Activated CD4-positive, alpha-beta T cell treated with anti-CD3 and anti-CD28 coated beads for 36 hours (primary cell): ENCODE measurements at regions not wholly inside any gene's neighbourhood (a gene's known extent, or its start where the extent isn't known, plus 50 kb on each side); places are given as distances from the start of the nearest gene placed in this dataset.
"Not testable (repeated sequence)": the region's sequence is repeated elsewhere in the genome, so short reads cannot be mapped to it uniquely, and the experiment has no call there.

Source experiments
- ATAC-seq: fragments of 200-7000 bp; cut with Tn5 transposase; one replicate; pipeline ENCODE4 v1.10.0; 2021; ENCODE audit warnings: mild to moderate bottlenecking, moderate library complexity
- CTCF ChIA-PET: fragments of 350-600 bp; sonication (Branson Sonifier 250); formaldehyde crosslinking; loops from one replicate; lab custom pipeline; 2021; ENCODE audit warnings: antibody characterized with exemption; lab: Charles Lee
- POLR2A ChIA-PET: fragments of 350-600 bp; sonication (Branson Sonifier 250); formaldehyde crosslinking; loops from one replicate; lab custom pipeline; 2021; ENCODE audit warnings: antibody characterized with exemption, inconsistent platforms; lab: Charles Lee
- DNase-seq: peaks from one replicate; pipeline ENCODE4 v3.0.0-alpha.2; 2020
- H3K27ac Mint-ChIP-seq: one replicate; pipeline ENCODE4 v1.8.0; 2021; ENCODE audit warnings: mixed read lengths
- H3K27me3 Mint-ChIP-seq: one replicate; pipeline ENCODE4 v1.8.0; 2021; ENCODE audit warnings: mixed read lengths
- H3K36me3 Mint-ChIP-seq: one replicate; pipeline ENCODE4 v1.8.0; 2021; ENCODE audit warnings: low read depth, mixed read lengths
- H3K4me1 Mint-ChIP-seq: one replicate; pipeline ENCODE4 v1.8.0; 2021; ENCODE audit warnings: mixed read lengths
- H3K4me3 Mint-ChIP-seq: one replicate; pipeline ENCODE4 v1.8.0; 2021; ENCODE audit warnings: mild to moderate bottlenecking, moderate library complexity, mixed read lengths
- H3K9me3 Mint-ChIP-seq: one replicate; pipeline ENCODE4 v1.8.0; 2021; ENCODE audit warnings: low read depth, mixed read lengths
- intact Hi-C, 2 experiments: fragments of 100-400 bp; cut with DNase I in 1 of 2; cut with micrococcal nuclease in 1 of 2; formaldehyde crosslinking; loops; one replicate each; pipeline versions ENCODE4 v1.14.2 to v1.15.1; 2022 to 2024; cut with DNase I, micrococcal nuclease

GRCh38 chr6:81381382-81381916 lies 371.0 kb downstream of the TENT5A start:
- CTCF ChIA-PET, result no interaction called here
- H3K27me3 Mint-ChIP-seq, result no peaks in the 10 kb centered on the region
- H3K27ac Mint-ChIP-seq, result no peak overlapping the region
- no peaks in the 10 kb centered on the region for H3K36me3 Mint-ChIP-seq
- DNase-seq (no peak), ATAC-seq (no peak)
- H3K4me1 Mint-ChIP-seq, result no peaks in the 10 kb centered on the region
- POLR2A ChIA-PET, result no interaction called here
- H3K9me3 Mint-ChIP-seq, result peaks cover 2% of the 10 kb centered on the region
- H3K4me3 Mint-ChIP-seq, result no peak overlapping the region
- intact Hi-C loops, result no loop called here

DNA sequence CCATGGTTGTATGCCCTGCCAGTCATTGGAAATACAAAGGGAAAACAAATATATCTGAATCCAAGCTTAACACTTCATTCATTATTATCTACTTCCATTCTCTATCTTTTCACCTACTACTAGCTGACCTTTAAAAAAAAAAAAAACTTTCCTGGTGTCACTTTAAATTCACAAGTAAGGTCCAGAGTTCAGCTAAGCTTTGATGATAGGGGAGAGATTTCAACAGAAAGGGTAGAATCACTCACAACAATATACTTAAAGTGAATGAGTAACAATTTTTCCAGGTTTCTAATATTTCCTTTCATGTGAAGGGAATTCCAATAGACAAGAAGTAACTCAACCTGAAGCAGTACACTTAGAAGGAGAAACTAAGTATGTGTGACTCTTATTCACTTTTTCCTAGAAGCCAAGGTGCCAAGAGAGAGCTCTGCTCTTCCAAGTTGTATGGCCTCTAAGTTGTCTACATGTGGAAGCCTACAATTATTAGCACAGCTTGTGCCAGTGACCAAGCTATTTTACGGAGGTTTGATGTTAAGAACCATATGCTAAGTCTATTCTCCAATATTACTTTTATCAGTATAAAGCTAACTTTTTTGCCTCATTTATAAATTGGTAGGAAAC lies 371.7 kb downstream of the TENT5A start:
- Mint-ChIP-seq H3K4me3 (no peak overlapping the region), H3K4me1 (no peaks in the 10 kb centered on the region), H3K9me3 (peaks cover 2% of the 10 kb centered on the region), H3K27ac (no peak overlapping the region), H3K36me3 (no peaks in the 10 kb centered on the region), H3K27me3 (no peaks in the 10 kb centered on the region)
- DNase-seq, result no peak
- intact Hi-C loops, result no loop called here
- no peak for ATAC-seq
- ChIA-PET POLR2A (no interaction called here), CTCF (no interaction called here)

DNA sequence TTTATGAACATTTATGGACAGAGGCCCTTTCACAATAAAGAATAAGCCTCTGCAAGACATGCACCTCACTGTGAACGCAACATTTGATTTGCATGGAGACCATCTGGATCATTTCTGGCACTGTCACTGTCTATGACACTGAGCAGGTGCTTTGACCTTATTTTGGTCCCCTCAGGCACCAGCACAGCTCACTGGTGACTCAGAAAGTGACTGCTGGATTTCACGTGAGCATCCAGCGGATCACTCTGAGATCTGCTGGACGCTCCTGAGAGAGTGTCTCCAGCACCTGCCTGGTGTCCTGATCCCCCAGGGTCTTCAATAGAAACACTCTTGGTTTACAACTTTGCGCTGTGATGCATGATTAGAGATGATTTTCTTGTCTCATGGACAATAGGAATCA lies 375.7 kb downstream of the TENT5A start:
- intact Hi-C loops, result no loop called here
- ChIA-PET CTCF (no interaction called here), POLR2A (no interaction called here)
- H3K27me3 Mint-ChIP-seq, result no peaks in the 10 kb centered on the region
- no peaks in the 10 kb centered on the region for H3K4me1 Mint-ChIP-seq
- no peaks in the 10 kb centered on the region for H3K9me3 Mint-ChIP-seq
- DNase-seq, result no peak
- no peak overlapping the region for H3K4me3 Mint-ChIP-seq
- H3K36me3 Mint-ChIP-seq, result no peaks in the 10 kb centered on the region
- no peak for ATAC-seq
- no peak overlapping the region for H3K27ac Mint-ChIP-seq

DNA sequence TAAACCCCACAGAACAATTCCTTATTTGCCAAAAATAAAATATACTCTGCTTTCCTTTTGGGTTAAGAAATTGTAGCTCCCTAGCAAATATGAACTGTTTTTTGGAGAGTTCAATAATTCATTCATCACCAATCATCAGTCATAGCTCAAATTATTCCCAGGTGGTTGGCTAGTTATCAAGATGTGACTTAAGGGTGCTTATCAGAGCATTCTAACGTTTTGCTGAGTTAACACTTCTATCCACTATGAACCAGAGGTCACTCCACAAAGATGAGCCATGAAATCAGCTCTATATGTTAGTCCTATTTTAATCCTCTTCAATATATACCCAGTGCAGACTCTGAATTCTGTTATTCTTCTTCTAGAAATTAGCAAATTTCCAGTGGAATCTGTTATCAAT lies 379.1 kb downstream of the TENT5A start:
- Mint-ChIP-seq H3K27me3 (no peaks in the 10 kb centered on the region), H3K27ac (no peak overlapping the region), H3K4me1 (no peaks in the 10 kb centered on the region), H3K9me3 (peaks cover 2% of the 10 kb centered on the region), H3K4me3 (no peak overlapping the region), H3K36me3 (no peaks in the 10 kb centered on the region)
- intact Hi-C loops, result no loop called here
- ATAC-seq (no peak), DNase-seq (no peak)
- ChIA-PET POLR2A (no interaction called here), CTCF (no interaction called here)

- Mint-ChIP-seq H3K27ac (no peak overlapping the region), H3K4me1 (no peaks in the 10 kb centered on the region), H3K27me3 (no peaks in the 10 kb centered on the region), H3K9me3 (peaks cover 2% of the 10 kb centered on the region), H3K36me3 (no peaks in the 10 kb centered on the region), H3K4me3 (no peak overlapping the region)
- no peak for ATAC-seq
- no peak for DNase-seq
- POLR2A ChIA-PET, result no interaction called here
- CTCF ChIA-PET, result no interaction called here
- intact Hi-C loops, result no loop called here
These were observed 380.6 kb downstream of the TENT5A start for GRCh38 chr6:81371930-81372329.

DNA sequence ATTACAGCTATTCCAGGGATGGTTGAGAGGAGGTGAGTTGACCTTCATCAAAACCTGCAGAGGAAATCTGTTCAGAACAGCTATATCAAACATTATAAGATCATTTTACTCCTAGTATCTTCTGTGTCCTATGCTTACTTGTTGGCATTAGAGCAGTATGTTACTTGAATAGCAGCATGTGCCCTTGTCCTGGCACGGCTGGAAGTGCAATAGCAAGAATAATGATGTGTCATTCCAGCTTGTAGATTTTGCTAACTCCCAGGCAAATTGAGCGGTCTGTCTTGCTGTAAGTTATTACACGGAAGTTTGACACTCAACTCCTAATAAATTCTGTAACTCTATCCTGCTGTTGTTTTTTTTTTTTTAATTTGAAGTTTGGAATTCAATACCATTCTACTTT lies 385.5 kb downstream of the TENT5A start:
- ChIA-PET POLR2A (no interaction called here), CTCF (no interaction called here)
- Mint-ChIP-seq H3K36me3 (no peaks in the 10 kb centered on the region), H3K9me3 (peaks cover 2% of the 10 kb centered on the region), H3K27me3 (no peaks in the 10 kb centered on the region), H3K4me3 (no peak overlapping the region), H3K4me1 (no peaks in the 10 kb centered on the region), H3K27ac (no peak overlapping the region)
- intact Hi-C loops, result no loop called here
- DNase-seq (no peak), ATAC-seq (no peak)

- H3K4me1 Mint-ChIP-seq, result no peaks in the 10 kb centered on the region
- H3K36me3 Mint-ChIP-seq, result no peaks in the 10 kb centered on the region
- DNase-seq, result no peak
- no peak overlapping the region for H3K4me3 Mint-ChIP-seq
- ATAC-seq, result no peak
- H3K27me3 Mint-ChIP-seq, result no peaks in the 10 kb centered on the region
- ChIA-PET POLR2A (interaction anchor here (0.6 kb wide), 1 partner anchor 811 kb away, joined by 4 read pairs; no protein-coding TSS in a partner anchor), CTCF (interaction anchor here (0.6 kb wide), 1 partner anchor 692 kb away, joined by 4 read pairs; no protein-coding TSS in a partner anchor)
- intact Hi-C loops, result no loop called here
- H3K9me3 Mint-ChIP-seq, result no peaks in the 10 kb centered on the region
- H3K27ac Mint-ChIP-seq, result no peak overlapping the region
These were observed 390.2 kb downstream of the TENT5A start for GRCh38 chr6:81362246-81362645.

DNA sequence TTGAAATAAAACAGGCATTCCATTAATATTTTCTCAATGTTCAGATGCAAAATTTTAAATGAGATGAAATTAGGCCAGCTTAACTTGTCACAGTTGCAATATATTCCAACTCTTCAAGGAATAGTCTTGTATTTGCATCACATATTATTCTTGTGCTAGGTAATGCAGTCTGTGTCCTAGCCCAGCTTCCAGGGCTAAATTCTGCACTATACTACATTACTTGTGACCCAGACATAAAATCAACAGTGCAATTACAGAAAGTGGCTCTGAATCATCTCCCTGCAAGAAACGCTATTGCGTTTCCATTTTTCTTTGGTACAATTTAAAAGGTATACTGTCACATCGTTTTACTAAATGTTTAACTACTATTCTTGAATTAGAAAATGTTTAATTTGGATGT lies 399.2 kb downstream of the TENT5A start:
- ATAC-seq (no peak), DNase-seq (no peak)
- no peak overlapping the region for H3K27ac Mint-ChIP-seq
- H3K27me3 Mint-ChIP-seq, result no peaks in the 10 kb centered on the region
- H3K4me1 Mint-ChIP-seq, result no peaks in the 10 kb centered on the region
- ChIA-PET POLR2A (no interaction called here), CTCF (no interaction called here)
- peaks cover 3% of the 10 kb centered on the region for H3K9me3 Mint-ChIP-seq
- no peak overlapping the region for H3K4me3 Mint-ChIP-seq
- intact Hi-C loops, result loop anchor here in 1 of 2 experiments (10.0 kb wide), 1 partner anchor 1138 kb away; no protein-coding TSS in a partner anchor
- H3K36me3 Mint-ChIP-seq, result no peaks in the 10 kb centered on the region

DNA sequence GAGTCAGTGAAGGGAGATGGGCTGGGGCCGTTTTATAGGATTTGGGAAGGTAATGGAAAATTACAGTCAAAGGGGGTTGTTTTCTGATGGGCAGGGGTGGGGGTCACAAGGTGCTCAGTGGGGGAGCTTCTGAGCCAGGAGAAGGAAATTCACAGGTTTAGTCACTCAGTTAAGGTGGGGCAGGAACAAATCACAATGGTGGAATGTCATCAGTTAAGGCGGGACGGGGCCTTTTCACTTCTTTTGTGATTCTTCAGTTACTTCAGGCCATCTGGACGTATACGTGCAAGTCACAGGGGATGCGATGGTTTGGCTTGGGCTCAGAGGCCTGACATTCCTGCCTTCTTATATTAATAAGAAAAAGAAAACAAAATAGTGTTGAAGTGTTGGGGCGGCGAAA lies 408.5 kb downstream of the TENT5A start:
- H3K4me3 Mint-ChIP-seq, DNase-seq, H3K27ac Mint-ChIP-seq, POLR2A ChIA-PET, H3K36me3 Mint-ChIP-seq, H3K27me3 Mint-ChIP-seq, H3K9me3 Mint-ChIP-seq, ATAC-seq, intact Hi-C loops, H3K4me1 Mint-ChIP-seq: not testable (repeated sequence)
- CTCF ChIA-PET, result interaction anchor here (0.7 kb wide), 1 partner anchor 73 kb away, joined by 3 read pairs; no protein-coding TSS in a partner anchor

DNA sequence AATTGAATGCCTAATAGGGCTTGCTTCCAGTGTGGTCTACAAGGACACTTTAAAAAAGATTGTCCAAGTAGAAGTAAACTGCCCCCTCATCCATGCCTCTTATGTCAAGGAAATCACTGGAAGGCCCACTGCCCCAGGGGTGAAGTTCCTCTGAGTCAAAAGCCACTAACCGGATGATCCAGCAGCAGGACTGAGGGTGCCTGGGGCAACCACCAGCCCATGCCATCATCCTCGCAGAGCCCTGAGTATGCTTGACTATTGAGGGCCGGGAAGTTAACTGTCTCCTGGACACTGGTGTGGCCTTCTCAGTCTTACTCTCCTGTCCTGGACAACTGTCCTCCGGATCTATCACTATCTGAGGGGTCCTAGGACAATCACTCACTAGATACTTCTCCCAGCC lies 411.5 kb downstream of the TENT5A start:
- CTCF ChIA-PET, result no interaction called here
- peaks cover 9% of the 10 kb centered on the region for H3K9me3 Mint-ChIP-seq
- ATAC-seq, result no peak
- no peaks in the 10 kb centered on the region for H3K4me1 Mint-ChIP-seq
- POLR2A ChIA-PET, result no interaction called here
- H3K27ac Mint-ChIP-seq, result no peak overlapping the region
- no peaks in the 10 kb centered on the region for H3K36me3 Mint-ChIP-seq
- H3K27me3 Mint-ChIP-seq, result no peaks in the 10 kb centered on the region
- no peak overlapping the region for H3K4me3 Mint-ChIP-seq
- intact Hi-C loops, result no loop called here
- DNase-seq, result no peak

- peaks cover 2% of the 10 kb centered on the region for H3K9me3 Mint-ChIP-seq
- no peaks in the 10 kb centered on the region for H3K4me1 Mint-ChIP-seq
- intact Hi-C loops, result no loop called here
- H3K4me3 Mint-ChIP-seq, result no peak overlapping the region
- ChIA-PET CTCF (no interaction called here), POLR2A (no interaction called here)
- no peak overlapping the region for H3K27ac Mint-ChIP-seq
- no peaks in the 10 kb centered on the region for H3K36me3 Mint-ChIP-seq
- ATAC-seq (no peak), DNase-seq (no peak)
- H3K27me3 Mint-ChIP-seq, result no peaks in the 10 kb centered on the region
These were observed 421.0 kb downstream of the TENT5A start for GRCh38 chr6:81331526-81331925.

- POLR2A ChIA-PET, result no interaction called here
- ATAC-seq, result no peak
- Mint-ChIP-seq H3K27me3 (no peaks in the 10 kb centered on the region), H3K9me3 (no peaks in the 10 kb centered on the region), H3K27ac (no peak overlapping the region), H3K4me3 (no peak overlapping the region), H3K36me3 (no peaks in the 10 kb centered on the region), H3K4me1 (no peaks in the 10 kb centered on the region)
- no peak for DNase-seq
- CTCF ChIA-PET, result no interaction called here
- intact Hi-C loops, result no loop called here
These were observed 423.8 kb downstream of the TENT5A start for GRCh38 chr6:81328700-81329099.
